Panc1 (cell line): ENCODE measurements at regions not wholly inside any gene's neighbourhood (a gene's known extent, or its start where the extent isn't known, plus 50 kb on each side); places are given as distances from the start of the nearest gene placed in this dataset.

ENCODE experiments used
- ATAC-seq: fragments of 200-7000 bp; cut with Tn5 transposase; 2 replicates; pipeline ENCODE4 v1.9.1; 2020; ENCODE audit warnings: mild to moderate bottlenecking, moderate library complexity
- BruUV-seq: library from RNA; stranded (reverse); fragments of 400-500 nt; replicated peaks from 2 replicates; lab custom pipeline; 2021; lab: Mats Ljungman, UMichigan
- CTCF ChIA-PET: fragments of 300-600 bp; sonication (Branson Sonifier 250); formaldehyde crosslinking; loops from one replicate; lab custom pipeline; 2022; ENCODE audit warnings: antibody characterized with exemption; lab: Charles Lee
- POLR2A ChIA-PET: fragments of 300-600 bp; sonication (Branson Sonifier 250); formaldehyde crosslinking; loops from one replicate; lab custom pipeline; 2022; ENCODE audit warnings: antibody characterized with exemption; lab: Charles Lee
- DNase-seq: peaks from one replicate; pipeline ENCODE4 v3.0.0-alpha.2; 2010; ENCODE audit warnings: low read depth, low spot score
- H3K27ac ChIP-seq: 2 replicates; pipeline ENCODE4 v1.5.1; 2011; ENCODE audit warnings: mild to moderate bottlenecking, low read length, inconsistent platforms
- H3K27me3 ChIP-seq: fragments of 200-500 bp; sonication (Bioruptor generic); 2 replicates; pipeline ENCODE4 v1.6.0; 2014; ENCODE audit warnings: low read length, inconsistent platforms; ENCODE audit not compliant: control insufficient read depth, insufficient read depth
- H3K36me3 ChIP-seq: fragments of 200-500 bp; sonication (Bioruptor generic); 2 replicates; pipeline ENCODE4 v1.5.1; 2014; ENCODE audit warnings: inconsistent platforms, mild to moderate bottlenecking, low read length, moderate library complexity; ENCODE audit not compliant: control insufficient read depth, insufficient read depth
- H3K4me1 ChIP-seq: 2 replicates; pipeline ENCODE4 v1.5.1; 2011; ENCODE audit warnings: inconsistent platforms, mild to moderate bottlenecking, low read length, moderate library complexity; ENCODE audit not compliant: control insufficient read depth, insufficient read depth
- H3K4me3 ChIP-seq, 2 experiments: 2 replicates each; pipeline ENCODE4 v1.5.1; 2011 to 2012; ENCODE audit warnings: low read depth in 2 of 2, low read length in 2 of 2, mild to moderate bottlenecking in 2 of 2, inconsistent platforms in 1 of 2, moderate library complexity in 1 of 2
- H3K9me3 ChIP-seq: fragments of 200-500 bp; sonication (Bioruptor generic); 2 replicates; pipeline ENCODE4 v1.5.1; 2014; ENCODE audit warnings: low read depth, mild to moderate bottlenecking, inconsistent platforms, low read length, moderate library complexity; ENCODE audit not compliant: control insufficient read depth, insufficient read depth
- POLR2AphosphoS5 ChIP-seq: IDR thresholded peaks from 2 replicates; pipeline ENCODE4 v1.6.1; 2012; ENCODE audit warnings: mild to moderate bottlenecking, low read depth, low read length, moderate library complexity
- SIN3A ChIP-seq: IDR thresholded peaks from 2 replicates; pipeline ENCODE4 v1.6.1; 2012; ENCODE audit warnings: low read depth, mild to moderate bottlenecking, low read length, moderate library complexity, borderline replicate concordance; ENCODE audit not compliant: insufficient read depth
- TCF7L2 ChIP-seq: IDR thresholded peaks from 2 replicates; pipeline ENCODE4 v1.6.1; 2011; ENCODE audit warnings: mild to moderate bottlenecking, low read depth, low read length, inconsistent platforms
- in situ Hi-C: cut with HindIII; loops from 2 replicates; pipeline ENCODE4 v1.10.0; 2016; ENCODE audit warnings: low sequenced_read_pairs, low pct_unique_long_range_greater_than_20kb
- intact Hi-C: fragments of 100-400 bp; cut with micrococcal nuclease; formaldehyde crosslinking; loops from one replicate; pipeline ENCODE4 v1.10.0; 2022; ENCODE audit not compliant: unreplicated experiment
- TF ChIP-seq, protein P1 (sequence below): fragments of 450-650 bp; IDR thresholded peaks from 2 replicates; pipeline ENCODE4 v1.5.1; 2017; ENCODE audit warnings: mild to moderate bottlenecking
- TF ChIP-seq, protein P2 (sequence below), 2 experiments: IDR thresholded peaks; 2 replicates each; pipeline ENCODE4 v1.6.1; 2011 to 2012; ENCODE audit warnings: low read depth in 2 of 2, control low read depth in 1 of 2, low read length in 1 of 2, mild to moderate bottlenecking in 1 of 2, moderate library complexity in 1 of 2; ENCODE audit not compliant: insufficient read depth in 1 of 2

DNA sequence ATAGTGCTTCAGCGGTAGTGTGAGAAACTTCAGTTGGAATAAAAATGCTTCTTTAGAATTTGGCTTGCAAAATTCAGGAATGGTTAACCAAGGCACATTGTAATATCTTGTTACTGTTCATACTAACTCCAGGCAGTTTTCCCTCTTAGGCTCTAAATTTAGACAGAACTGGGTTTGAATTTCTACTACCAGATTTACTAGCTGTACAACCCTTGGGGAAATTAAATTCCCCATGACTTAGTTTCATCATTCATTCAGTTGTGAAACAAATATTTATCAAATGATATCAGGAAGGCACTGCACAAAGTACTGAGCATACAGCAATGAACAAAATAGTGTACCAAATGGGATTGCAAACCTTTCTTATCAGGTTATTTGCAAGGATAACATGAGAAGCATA lies 135.0 kb upstream of the IL15 start:
- Histone ChIP-seq H3K36me3 (no peaks in the 10 kb centered on the region), H3K4me3 (no peak overlapping the region), H3K27me3 (no peaks in the 10 kb centered on the region), H3K4me1 (no peaks in the 10 kb centered on the region), H3K9me3 (no peaks in the 10 kb centered on the region), H3K27ac (no peak overlapping the region)
- no peak for ATAC-seq
- in situ Hi-C loops: no loop called here
- BruUV-seq: no TSS peak
- POLR2A ChIA-PET: no interaction called here
- intact Hi-C loops: no loop called here
- no peak for DNase-seq
- CTCF ChIA-PET: no interaction called here
- TF ChIP-seq, protein P1, sequence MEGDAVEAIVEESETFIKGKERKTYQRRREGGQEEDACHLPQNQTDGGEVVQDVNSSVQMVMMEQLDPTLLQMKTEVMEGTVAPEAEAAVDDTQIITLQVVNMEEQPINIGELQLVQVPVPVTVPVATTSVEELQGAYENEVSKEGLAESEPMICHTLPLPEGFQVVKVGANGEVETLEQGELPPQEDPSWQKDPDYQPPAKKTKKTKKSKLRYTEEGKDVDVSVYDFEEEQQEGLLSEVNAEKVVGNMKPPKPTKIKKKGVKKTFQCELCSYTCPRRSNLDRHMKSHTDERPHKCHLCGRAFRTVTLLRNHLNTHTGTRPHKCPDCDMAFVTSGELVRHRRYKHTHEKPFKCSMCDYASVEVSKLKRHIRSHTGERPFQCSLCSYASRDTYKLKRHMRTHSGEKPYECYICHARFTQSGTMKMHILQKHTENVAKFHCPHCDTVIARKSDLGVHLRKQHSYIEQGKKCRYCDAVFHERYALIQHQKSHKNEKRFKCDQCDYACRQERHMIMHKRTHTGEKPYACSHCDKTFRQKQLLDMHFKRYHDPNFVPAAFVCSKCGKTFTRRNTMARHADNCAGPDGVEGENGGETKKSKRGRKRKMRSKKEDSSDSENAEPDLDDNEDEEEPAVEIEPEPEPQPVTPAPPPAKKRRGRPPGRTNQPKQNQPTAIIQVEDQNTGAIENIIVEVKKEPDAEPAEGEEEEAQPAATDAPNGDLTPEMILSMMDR: no peak
- TF ChIP-seq TCF7L2: no peak
- no peak for TF ChIP-seq SIN3A
- TF ChIP-seq, protein P2, sequence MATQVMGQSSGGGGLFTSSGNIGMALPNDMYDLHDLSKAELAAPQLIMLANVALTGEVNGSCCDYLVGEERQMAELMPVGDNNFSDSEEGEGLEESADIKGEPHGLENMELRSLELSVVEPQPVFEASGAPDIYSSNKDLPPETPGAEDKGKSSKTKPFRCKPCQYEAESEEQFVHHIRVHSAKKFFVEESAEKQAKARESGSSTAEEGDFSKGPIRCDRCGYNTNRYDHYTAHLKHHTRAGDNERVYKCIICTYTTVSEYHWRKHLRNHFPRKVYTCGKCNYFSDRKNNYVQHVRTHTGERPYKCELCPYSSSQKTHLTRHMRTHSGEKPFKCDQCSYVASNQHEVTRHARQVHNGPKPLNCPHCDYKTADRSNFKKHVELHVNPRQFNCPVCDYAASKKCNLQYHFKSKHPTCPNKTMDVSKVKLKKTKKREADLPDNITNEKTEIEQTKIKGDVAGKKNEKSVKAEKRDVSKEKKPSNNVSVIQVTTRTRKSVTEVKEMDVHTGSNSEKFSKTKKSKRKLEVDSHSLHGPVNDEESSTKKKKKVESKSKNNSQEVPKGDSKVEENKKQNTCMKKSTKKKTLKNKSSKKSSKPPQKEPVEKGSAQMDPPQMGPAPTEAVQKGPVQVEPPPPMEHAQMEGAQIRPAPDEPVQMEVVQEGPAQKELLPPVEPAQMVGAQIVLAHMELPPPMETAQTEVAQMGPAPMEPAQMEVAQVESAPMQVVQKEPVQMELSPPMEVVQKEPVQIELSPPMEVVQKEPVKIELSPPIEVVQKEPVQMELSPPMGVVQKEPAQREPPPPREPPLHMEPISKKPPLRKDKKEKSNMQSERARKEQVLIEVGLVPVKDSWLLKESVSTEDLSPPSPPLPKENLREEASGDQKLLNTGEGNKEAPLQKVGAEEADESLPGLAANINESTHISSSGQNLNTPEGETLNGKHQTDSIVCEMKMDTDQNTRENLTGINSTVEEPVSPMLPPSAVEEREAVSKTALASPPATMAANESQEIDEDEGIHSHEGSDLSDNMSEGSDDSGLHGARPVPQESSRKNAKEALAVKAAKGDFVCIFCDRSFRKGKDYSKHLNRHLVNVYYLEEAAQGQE (IDR thresholded peaks at IDR 0.05; ENCODE audit: insufficient read depth in 1 of 2, low read depth in 2 of 2, low read length in 1 of 2): no peak
- TF ChIP-seq POLR2AphosphoS5: no peak

DNA sequence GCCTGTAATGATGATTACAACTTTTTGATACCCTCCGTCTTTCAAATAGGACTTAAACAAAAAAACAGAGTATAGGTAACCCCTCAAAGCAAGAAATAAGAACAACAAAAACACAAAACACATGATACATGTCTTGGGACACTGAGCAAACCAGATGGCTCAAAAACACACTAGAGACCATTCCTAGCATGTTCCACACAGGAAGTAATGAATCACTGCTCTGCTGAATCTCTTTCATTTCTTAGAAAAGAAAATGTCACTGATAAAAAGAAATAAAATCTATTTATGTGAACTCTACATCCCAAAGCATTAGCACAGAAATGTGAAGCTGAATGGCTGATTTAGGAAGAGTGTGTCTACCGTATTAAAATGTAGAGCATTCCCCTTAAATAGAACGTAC lies 134.5 kb upstream of the IL15 start:
- no peak for ATAC-seq
- in situ Hi-C loops (no loop called here), intact Hi-C loops (no loop called here)
- H3K36me3 ChIP-seq: no peaks in the 10 kb centered on the region
- no peak for DNase-seq
- H3K27ac ChIP-seq: no peak overlapping the region
- H3K4me1 ChIP-seq: no peaks in the 10 kb centered on the region
- TF ChIP-seq TCF7L2 (no peak), POLR2AphosphoS5 (no peak), SIN3A (no peak)
- TF ChIP-seq, protein P1: no peak
- TF ChIP-seq, protein P2 (IDR thresholded peaks at IDR 0.05; ENCODE audit: insufficient read depth in 1 of 2, low read depth in 2 of 2, low read length in 1 of 2): no peak
- POLR2A ChIA-PET: no interaction called here
- CTCF ChIA-PET: no interaction called here
- H3K4me3 ChIP-seq: no peak overlapping the region
- H3K27me3 ChIP-seq: no peaks in the 10 kb centered on the region
- no TSS peak for BruUV-seq
- H3K9me3 ChIP-seq: no peaks in the 10 kb centered on the region
